HG03135 (cell line): ENCODE measurements at regions not wholly inside any gene's neighbourhood (a gene's known extent, or its start where the extent isn't known, plus 50 kb on each side); places are given as distances from the start of the nearest gene placed in this dataset.
"Not testable (repeated sequence)": the region's sequence is repeated elsewhere in the genome, so short reads cannot be mapped to it uniquely, and the experiment has no call there.

Experiments
- ATAC-seq: cut with Tn5 transposase; IDR thresholded peaks from one replicate; pipeline ENCODE4 v1.9.1; 2021; ENCODE audit warnings: mild to moderate bottlenecking, moderate library complexity; ENCODE audit not compliant: unreplicated experiment

- no peak for ATAC-seq
These were observed 449.3 kb downstream of the PRR16 start for GRCh38 chr5:120913396-120913795.

- no peak for ATAC-seq
These were observed 453.2 kb downstream of the PRR16 start for GRCh38 chr5:120917214-120917758.

GRCh38 chr5:120919017-120919416 lies 454.9 kb downstream of the PRR16 start:
- no peak for ATAC-seq

- ATAC-seq = no peak
These were observed 458.9 kb downstream of the PRR16 start for GRCh38 chr5:120923026-120923425.

GRCh38 chr5:120926471-120926870 lies 462.4 kb downstream of the PRR16 start:
- ATAC-seq = no peak

- no peak for ATAC-seq
These were observed 463.9 kb downstream of the PRR16 start for GRCh38 chr5:120927950-120928530.

GRCh38 chr5:120932480-120932879 lies 468.4 kb downstream of the PRR16 start:
- no peak for ATAC-seq

- ATAC-seq = no peak
These were observed 469.9 kb downstream of the PRR16 start for GRCh38 chr5:120934031-120934430.

- no peak for ATAC-seq
These were observed 472.6 kb downstream of the PRR16 start for GRCh38 chr5:120936652-120937051.

- ATAC-seq = no peak
These were observed 474.5 kb downstream of the PRR16 start for GRCh38 chr5:120938604-120939003.

GRCh38 chr5:120942596-120943350 lies 478.7 kb downstream of the PRR16 start:
- no peak for ATAC-seq

GRCh38 chr5:120949596-120949995 lies 485.5 kb downstream of the PRR16 start:
- not testable (repeated sequence) for ATAC-seq

- ATAC-seq = not testable (repeated sequence)
These were observed 489.3 kb downstream of the PRR16 start for GRCh38 chr5:120953445-120953844.

- ATAC-seq = no peak
These were observed 490.2 kb downstream of the PRR16 start for GRCh38 chr5:120954255-120954654.

GRCh38 chr5:120955795-120956194 lies 491.7 kb downstream of the PRR16 start:
- ATAC-seq = no peak

GRCh38 chr5:120958877-120959485 lies 494.9 kb downstream of the PRR16 start:
- ATAC-seq = no peak

GRCh38 chr5:120960510-120960909 lies 496.4 kb downstream of the PRR16 start:
- no peak for ATAC-seq

- ATAC-seq = no peak
These were observed 503.3 kb downstream of the PRR16 start for GRCh38 chr5:120967366-120967765.

GRCh38 chr5:120974690-120975089 lies 510.6 kb downstream of the PRR16 start:
- ATAC-seq = no peak

GRCh38 chr5:120982351-120982750 lies 518.3 kb downstream of the PRR16 start:
- no peak for ATAC-seq

GRCh38 chr5:120985526-120985925 lies 521.4 kb downstream of the PRR16 start:
- ATAC-seq = no peak

- ATAC-seq = no peak
These were observed 524.4 kb downstream of the PRR16 start for GRCh38 chr5:120988491-120988890.
